SH-SY5Y (cell line): ENCODE measurements at regions not wholly inside any gene's neighbourhood (a gene's known extent, or its start where the extent isn't known, plus 50 kb on each side); places are given as distances from the start of the nearest gene placed in this dataset.

Experiments used
- GATA2 ChIP-seq: IDR thresholded peaks from 2 replicates; pipeline ENCODE4 v1.6.1; 2011; ENCODE audit warnings: mild to moderate bottlenecking, low read depth, low read length
- GATA3 ChIP-seq: IDR thresholded peaks from 2 replicates; pipeline ENCODE4 v1.6.1; 2011; ENCODE audit warnings: low read depth, mild to moderate bottlenecking, low read length, moderate library complexity

- no peak for TF ChIP-seq GATA3
- TF ChIP-seq GATA2, result no peak
Measured at GRCh38 chr2:183250472-183250871, 126.2 kb downstream of the NUP35 start.
